GM18498 (cell line): ENCODE measurements at regions not wholly inside any gene's neighbourhood (a gene's known extent, or its start where the extent isn't known, plus 50 kb on each side); places are given as distances from the start of the nearest gene placed in this dataset.
A peak's percentile ranks its signal among the peaks of the same experiment; 100 is the strongest.

Experiments
- ATAC-seq: cut with Tn5 transposase; IDR thresholded peaks from one replicate; pipeline ENCODE4 v1.9.1; 2021; ENCODE audit warnings: mild to moderate bottlenecking, moderate library complexity; ENCODE audit not compliant: unreplicated experiment

DNA sequence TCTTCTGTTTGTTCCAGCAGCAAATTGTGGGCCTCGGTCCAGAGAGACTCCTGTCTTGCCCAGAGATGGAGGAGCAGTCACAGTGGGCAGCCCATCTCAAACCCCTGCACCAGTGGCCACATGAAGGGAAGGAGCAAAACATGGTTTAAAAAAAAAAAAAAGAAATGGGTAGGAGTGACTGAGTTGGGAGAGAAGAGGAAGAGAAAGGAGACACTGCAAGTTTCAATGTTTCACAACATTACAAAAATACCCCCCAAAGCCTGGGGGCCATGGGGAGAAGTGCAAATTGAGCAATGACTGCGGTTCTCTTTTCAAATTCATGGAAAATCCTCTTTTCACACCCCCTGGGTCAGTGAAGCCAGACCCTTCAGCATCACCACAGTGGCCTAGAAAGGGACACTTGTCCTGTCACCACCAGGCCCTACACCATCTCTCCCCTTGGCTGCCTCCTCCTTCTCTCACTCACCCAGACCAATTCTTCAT lies 117.1 kb downstream of the ZFP36L2 start:
- ATAC-seq, result no peak

DNA sequence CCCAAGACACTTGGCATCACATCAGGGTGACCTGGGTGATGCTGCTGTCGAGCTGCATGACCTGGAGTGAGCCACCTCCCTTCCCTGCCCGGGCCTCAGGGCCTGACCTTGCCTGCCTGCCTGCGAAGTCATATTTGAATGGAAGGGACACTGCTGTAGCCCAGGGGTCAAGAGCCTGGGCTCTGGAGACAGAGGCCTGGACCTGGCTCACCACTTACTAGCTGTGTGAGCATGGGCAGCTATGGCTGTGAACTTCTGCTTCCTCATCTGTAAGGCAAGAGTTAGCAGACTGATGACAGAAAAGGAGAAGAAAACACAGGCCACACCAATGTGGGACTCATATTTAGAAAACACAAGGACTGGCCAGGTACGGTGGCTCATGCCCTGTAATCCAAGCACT lies 118.7 kb downstream of the ZFP36L2 start:
- no peak for ATAC-seq

DNA sequence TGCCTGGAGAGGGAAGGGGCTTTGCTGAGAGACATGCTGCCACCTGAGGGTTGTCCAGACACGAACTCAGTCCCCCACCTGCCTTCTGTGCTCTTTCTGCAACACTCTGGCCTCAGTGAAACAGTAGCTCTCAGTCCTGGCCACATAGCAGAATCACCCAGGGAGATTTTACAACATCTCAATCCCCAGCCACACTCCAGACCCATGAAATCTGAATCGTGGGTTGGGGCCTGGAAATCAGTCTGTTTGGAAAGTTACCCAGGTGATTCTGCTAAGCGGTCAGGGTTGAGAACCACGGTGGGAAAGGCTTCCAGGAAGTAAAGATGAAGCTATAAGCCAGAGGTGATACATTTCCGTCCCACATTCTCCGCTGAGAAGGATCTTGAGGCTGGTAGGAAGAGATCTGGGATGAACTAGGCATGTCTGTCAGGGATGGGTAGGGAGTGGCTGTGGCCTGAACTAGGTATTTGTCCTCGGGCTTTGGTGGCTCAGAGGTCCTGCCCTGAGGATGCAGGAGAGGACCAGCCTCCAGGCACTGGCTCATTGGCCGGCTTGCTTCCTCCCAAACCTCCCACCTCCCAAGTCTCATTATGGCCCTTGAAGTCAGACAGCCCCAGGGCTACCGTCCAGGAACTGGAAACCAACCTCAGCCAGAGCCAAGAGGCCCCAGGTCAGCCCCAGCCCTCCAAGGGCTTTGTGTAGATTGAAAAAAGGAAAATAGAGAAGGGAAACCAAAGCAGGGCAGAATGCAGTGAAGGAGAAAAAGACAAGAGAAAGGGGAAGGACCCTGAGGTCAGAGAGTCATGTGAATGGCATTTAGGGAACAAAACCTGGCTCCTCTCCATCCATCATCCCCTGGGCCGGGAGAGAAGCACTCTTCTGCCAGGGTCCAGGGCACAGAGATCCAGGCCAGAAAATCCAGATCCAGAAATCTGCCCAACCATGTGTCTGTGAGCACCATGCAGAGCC lies 119.6 kb downstream of the ZFP36L2 start:
- ATAC-seq, result no peak

DNA sequence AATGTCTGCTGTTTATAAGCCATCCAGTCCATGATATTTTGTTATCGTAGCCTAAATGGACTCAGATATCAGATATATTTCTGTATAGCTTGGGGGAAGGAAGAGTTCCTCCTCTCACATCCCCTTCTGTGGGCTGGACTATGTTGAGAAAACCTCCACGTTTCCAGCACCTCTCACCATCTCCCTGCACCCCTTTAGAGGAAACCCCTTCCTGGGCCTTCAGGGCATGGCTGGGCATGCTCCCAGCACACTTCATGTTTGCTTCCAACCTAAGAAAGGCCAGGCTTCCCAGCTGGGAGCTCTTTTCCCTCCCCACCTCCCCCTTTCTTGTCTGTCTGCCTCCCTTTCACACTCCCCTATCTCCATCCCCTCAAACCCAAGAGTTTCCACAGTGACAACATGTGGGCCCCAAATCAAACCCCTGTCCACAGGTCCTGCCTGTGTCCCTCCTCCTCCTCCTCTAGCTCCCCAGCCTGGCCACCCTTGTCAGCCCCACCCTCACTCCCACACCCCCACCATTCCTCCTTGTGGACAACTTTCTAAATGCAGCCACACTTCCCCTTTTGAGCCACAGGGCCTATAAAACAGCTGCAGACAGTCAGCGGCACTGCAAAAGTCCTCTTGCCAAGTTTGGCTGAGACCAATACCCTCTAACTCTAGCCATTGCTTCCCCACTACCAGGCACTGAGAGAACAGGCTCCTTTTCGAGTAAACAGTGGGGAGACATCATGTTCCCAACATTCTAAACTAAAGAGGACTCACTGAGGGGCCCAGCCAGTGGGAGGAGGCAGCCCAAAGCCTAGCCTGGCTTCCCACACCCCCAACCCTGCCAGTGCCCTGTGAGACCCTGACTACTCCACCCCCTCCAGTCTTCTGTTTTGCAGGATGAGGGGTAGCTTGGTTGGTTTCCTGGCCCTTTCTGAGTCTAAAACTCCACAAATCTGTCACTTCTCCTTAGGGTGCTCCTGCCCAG lies 120.5 kb downstream of the ZFP36L2 start:
- peak; percentile 46 for ATAC-seq

DNA sequence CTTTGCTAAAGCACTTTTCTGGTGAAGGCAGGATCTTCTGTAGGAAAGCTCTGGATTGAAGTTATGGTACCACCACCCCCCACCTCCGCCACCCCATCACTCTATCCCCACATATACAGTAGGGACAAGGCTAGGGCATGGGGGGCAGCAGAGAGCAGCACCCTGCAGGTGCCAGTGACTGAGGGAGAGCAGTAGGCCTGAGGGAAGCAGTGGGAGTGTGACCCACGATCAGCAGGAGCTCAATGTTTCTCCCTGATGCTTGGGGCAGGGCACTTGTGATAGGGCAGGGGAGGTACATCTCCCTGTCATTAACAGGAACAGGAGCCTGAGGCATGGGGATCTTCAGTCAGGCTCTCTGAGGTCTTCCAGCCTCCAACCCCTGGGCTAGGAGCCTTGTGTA lies 121.6 kb downstream of the ZFP36L2 start:
- ATAC-seq, result no peak

DNA sequence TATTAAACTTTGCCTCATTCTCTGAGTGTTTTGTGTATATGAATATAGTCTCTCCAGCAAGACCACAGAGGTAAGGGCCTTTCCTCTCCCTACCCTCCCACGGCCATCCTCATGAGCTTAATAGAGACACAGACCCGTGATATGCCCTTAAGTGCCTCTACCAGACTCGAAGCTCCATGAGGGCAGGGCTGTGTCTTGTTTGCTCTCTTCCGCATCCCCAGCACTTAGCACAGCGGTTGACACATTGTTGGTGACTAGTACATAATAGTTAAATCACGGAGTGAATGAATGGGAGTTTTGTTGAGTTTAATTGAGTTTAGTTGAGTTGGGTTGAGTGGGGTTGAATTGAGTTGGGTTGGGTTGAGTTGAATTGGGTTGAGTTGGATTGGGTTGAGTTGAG lies 122.3 kb downstream of the ZFP36L2 start:
- no peak for ATAC-seq

DNA sequence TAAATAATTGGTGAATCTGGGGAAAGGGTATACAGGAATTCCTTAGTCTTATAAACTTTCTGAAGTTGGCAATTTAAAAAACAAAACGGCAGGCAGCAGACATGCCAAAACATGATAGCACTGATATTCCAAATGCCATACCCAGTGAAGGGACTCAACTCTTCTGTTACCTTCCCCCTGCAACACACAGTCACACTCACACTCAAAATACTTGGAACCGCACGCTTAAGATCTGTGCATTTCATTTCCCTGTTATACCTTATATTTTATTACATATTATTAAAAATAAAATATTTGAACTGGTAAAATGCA lies 123.4 kb downstream of the ZFP36L2 start:
- no peak for ATAC-seq

DNA sequence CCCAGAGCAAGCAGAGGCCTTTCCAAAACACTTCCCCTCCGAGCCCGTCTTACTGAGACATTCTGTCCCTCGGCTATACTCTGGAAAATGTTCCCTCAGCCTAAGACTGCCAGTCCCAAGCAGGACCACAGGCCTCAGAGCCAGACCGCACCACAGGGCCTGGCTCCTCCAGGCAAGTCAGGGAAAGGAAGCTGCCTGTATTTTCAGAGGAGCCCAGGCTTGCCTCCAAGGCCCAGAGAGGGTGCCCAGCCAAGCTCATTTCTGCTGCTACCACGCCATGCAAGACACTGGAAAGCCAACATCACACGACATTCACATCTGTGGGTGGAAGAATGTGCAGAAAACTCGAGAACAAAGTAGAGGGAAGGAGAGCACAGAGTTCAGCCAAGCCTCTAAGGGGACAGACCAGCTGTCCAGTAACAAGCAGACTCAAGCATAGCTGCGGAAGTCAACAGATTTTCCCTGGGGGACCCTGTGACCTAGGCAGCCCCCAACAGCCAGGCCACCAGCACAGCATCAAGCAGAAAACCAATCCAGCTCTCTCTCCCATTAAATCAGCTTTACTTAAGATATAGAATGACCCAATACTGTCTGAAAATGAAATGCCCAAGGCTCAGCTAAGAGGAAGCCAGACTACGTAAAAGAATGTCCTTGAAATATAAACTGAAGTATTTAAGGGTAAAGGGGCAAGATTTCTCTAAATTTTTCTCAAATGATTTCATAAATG lies 123.9 kb downstream of the ZFP36L2 start:
- ATAC-seq, result no peak

DNA sequence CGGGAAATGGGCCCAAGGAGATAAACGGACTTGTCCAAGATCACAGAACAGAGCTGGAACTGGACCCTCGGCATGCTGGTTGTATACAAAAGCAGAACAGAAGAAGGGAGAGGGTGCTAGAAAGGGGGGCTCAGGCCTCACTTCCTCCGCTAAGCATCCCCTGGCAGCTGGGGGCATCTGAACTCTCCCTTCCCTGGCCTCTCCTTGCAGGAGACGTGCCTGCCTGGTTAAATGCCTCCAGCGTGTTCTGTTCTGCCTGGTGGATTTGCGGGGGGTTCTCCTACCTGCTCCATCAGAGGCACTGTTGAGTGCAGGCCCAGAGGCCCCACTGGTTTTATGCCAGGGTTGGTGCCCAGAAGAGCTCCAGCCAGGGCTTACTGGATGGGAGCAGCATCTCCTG lies 124.7 kb downstream of the ZFP36L2 start:
- ATAC-seq, result no peak

DNA sequence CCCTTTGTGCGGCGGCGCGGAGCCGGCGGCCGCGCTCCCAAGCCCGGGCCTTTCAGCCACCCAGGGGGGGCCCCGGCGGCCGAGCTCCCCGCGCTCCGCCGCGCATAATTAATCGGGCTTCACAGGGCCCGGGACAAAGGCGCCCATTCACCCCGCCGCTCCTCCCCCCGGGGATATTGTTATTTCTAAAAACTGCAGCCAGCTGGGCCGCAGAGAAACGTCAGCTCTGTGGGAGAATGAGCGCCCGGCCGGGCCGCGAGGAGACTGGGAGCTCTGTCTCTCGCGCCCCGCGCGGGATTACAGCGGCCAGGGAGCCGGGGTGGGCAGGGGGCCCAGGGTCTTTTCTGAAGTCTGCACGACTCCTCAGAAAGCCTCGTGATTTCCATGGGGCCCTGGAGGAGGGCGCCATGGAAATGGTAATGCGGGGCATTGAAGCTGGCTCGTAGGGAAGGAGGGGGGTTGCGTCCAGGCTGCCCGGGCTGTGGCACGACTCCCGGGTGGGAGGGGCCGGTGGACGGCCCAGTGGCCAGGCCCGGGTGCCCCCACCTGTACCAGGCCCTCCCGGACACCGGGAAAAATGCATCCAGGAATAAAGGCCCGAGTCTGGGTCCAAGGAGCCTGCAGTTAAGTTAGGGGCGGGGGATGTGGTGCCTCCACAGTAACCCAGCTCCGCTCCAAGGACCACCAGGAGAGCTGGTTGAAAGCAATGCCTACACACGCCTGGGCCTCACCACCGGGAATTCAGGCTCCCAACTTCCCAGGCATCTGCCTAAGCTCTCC lies 125.3 kb downstream of the ZFP36L2 start:
- ATAC-seq, result no peak

DNA sequence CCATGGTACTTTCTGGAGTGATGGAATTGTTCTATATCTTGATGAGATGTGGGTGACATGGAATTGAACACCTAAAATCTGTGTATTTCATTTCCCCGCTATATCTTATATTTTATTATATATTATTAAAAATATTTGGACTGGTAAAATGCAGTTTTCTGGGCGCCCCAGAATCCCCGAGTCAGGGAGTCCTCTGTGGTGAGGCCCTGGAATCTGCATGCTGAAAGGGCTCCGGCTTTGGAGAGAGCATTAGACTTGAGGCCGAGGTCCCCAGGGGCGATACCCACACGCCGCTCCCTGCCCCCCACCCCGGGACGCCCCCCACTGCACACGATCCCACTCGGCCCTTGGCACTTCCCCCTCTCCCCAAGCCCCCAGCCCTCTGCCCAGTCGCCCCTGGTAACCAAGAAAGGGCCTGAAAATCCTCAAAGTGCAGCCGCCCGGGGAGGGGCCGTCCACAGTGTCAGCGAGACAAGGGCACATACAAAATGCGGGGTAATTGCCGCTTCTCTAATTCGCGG lies 126.0 kb downstream of the ZFP36L2 start:
- no peak for ATAC-seq

DNA sequence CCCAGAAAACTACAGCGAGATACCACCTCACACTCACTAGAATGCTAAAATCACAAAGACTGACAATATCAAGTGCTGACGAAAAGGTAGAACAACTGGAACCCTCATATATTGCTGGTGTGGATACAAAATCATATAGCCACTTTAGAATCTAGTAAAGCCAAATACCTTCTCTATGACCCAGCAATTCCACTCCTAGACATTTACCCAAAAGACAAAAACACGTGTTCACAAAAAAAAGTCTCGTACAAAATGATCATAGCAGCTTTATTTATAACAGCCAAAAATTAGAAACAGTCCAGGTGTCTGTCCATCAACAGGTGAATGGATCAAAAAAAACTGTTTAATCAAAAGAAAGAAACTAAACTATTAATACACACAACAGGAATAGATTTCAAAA lies 126.6 kb downstream of the ZFP36L2 start:
- no peak for ATAC-seq

DNA sequence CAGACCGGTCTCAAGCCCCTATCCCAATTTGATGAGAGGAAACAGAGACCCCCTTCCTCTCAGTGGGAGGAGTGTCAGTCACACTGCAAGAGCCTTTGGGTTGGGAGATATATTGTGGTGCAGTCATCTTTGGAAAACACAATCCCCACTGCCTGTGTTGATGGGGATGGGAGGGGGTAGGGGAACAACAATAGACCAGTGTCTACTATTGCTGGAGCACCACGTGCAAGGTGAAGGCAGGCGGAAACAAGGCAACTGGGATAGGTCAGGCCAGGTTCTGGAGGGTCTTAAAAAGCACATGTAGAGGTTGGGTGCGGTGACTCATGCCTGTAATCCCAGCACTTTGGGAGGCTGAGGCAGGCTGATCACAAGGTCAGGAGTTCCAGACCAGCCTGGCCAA lies 127.9 kb downstream of the ZFP36L2 start:
- no peak for ATAC-seq

DNA sequence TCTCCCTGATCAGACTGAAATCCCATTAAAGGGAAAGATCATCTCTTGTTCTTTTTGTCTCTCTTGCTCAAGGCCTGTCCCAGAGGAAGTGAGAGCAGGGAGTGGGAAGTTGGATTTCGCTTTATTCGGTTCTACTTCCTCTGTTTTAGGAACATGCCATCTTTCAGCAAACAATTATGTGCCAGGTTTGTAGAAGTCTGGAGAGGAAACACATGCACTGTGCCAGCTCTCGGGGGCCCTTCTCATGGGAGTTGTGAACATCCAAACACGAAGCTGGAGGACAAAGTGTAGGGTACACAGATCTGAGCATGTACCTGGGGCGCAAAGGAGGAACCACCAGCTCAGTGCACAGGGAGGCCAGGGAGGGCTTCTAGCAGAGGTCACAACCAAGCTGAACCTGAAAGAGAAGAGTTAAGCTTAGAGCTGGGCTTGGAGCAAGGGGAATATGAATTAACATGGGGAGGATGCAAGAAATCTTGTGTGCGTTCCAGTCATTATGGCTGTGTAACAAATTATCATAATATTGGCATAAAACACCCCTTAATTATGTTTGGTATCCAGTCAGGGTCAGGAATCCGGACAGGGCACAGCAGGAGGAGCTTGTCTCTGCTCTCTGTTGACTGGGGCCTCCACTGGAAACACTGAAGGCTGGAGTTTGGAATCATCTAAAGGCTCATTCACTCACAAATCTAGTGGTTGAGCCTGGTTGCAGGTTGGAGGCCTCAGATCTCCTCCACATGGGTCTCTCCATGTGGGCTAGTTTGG lies 128.6 kb downstream of the ZFP36L2 start:
- no peak for ATAC-seq

DNA sequence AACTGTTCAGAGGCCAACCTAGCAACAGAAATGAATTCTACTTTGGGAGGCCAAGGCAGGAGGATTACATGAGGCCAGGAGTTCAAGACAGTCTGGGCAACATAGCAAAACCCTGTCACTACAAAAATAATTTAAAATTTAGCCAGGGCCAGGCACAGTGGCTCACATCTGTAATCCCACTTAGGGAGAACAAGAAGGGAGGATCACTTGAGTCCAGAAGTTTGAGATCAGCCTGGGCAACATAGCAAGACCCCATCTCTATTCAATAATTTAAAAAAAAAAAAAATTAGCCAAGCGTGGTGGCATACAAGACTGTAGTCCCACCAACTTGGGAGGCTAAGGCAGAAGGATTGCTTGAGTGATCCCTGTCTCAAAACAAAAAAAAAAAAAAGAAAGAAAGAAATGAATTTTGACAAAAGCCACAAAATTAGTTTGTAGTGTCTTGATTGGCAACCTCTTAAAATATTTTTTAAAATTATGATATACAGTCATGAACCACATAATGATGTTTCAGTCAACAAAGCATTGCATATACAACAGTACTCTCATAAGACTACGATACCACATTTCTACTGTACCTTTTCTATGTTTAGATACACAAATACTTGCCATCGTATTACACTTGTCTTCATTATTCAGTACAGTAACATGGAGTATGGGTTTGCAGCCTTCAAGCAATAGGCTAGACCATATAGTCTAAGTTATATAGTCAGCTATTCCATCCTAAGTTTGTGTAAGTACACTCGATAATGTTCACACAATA lies 130.7 kb downstream of the ZFP36L2 start:
- no peak for ATAC-seq

DNA sequence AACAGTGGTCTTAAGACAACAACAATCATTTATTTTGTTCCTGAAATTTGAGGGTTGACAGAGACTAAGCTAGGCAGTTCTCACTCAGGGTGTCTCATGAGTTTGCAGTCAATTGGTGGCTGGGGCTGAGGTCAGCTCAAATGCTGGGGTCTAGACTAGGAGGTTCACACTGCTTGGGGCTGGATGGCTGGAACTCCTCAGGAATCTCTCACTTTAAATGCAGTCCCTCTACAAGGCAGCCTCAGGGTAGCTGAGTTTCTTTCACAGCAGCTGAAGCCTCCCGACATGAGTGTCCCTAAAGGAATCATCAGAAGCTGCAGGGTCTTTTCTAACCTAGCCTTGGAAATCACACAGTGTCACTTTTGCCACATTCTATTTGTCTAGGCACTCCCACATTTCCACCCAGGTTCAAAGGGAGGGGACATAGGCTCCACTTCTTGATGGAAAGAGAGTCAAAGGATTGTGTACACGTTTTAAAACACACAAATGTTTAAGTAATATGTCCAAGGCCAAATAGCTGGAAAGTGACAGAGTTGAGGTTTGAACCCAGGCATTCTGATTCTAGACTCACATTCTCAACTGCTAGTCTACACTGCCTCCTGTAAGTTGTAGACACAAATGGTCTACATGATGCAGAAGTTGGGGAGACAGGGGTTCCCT lies 133.8 kb downstream of the ZFP36L2 start:
- ATAC-seq, result no peak

DNA sequence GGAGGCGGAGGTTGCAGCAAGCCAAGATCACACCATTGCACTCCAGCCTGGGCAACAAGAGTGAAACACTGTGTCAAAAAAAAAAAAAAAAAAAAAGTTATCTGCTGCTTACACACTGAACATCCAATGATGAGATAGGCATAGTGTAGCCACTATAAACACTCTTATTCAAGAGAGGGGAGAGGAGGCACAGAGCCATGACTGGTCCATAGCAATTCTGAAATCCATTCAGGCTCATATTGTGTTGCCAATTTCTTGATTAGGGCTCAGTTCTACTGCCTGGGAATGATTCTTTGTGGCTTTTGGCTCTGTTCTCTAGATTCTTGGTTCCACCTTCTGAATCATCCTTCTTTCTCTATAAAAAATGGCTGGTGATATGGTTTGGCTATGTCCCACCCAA lies 136.1 kb downstream of the ZFP36L2 start:
- ATAC-seq, result no peak
